NCI-H345 (cell line): ENCODE measurements at regions not wholly inside any gene's neighbourhood (a gene's known extent, or its start where the extent isn't known, plus 50 kb on each side); places are given as distances from the start of the nearest gene placed in this dataset.
"Not testable (repeated sequence)": the region's sequence is repeated elsewhere in the genome, so short reads cannot be mapped to it uniquely, and the experiment has no call there.

Experiments used
- DNase-seq: peaks from one replicate; lab custom pipeline; 2025; lab: John Stamatoyannopoulos, UW

DNA sequence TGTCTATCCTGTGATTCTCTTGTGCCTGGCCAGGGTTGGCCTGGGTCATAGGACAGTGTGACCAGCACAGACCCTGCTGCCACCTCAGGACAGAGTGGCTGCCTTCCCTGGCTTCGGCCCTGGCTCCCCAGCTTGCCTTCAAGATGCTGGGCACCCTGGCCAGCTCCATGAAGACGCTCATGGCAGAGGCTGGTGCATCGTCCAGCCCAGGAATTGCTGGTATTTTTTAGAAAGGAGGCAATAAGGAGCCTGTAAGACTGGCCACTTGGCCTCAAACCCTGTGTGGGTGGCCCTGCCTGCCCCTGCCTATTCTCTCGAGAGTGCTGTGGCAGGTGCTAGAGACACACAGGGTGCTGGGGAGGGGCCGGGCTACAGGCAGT lies 70.4 kb upstream of the ACTRT2 start:
- DNase-seq, result no peak

DNA sequence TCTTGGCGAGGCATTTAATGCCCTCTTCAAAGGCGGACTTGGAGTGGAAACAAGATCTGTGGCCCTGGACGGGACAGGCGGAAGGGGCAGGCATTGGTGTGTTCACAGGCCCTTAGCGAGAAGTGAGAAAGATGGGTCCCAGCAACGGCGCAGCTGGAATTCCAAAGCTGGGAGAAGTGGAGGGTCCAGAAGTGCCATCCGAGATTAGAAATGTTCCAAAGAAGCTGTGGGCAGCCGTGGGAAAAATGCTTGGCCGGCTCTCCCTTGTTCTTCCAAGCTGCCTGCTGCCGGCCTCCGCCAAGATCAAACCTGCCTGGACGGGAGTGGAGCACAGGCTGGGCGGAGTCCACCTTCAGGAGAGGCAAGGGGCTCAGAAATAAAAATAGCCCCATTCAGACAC lies 69.4 kb upstream of the ACTRT2 start:
- DNase-seq, result no peak

DNA sequence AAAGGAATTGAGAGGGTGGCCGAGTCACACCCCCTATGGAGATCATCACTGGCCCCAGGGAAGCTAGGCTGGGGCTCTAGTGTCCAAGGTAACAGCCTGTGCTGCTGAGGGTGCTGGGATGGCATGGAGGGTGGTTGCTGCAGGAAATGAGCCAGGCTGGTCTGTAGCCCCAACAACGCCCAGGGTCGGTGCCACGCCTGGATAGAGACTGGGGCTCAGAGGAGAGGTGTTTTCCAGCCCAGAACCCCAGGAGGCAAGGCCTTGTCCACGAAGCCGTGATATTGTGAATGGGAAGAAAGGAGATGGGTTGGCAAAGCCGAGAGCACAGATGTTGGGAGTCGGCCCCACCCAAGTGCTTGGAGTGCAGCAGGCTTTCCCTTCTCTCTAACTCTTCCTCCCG lies 68.9 kb upstream of the ACTRT2 start:
- no peak for DNase-seq

DNA sequence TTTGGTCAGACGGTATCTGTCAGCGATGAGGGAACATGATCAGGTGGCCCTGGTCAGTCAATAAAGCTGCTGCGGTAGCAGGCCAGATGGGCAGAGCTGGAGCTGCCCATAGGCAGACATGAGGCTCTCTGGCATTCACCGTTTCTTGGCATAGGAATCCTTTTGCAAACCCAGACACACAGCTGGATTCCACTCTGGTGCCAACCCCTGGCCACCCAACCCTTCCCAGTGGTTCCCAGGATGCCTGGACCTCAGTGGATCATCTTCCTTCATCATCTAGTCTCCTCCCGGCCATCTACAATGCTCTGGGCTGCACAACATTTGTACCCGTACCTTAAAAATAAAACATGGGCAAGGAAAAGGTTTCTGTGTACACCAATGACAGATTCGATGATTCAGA lies 68.3 kb upstream of the ACTRT2 start:
- DNase-seq, result no peak

DNA sequence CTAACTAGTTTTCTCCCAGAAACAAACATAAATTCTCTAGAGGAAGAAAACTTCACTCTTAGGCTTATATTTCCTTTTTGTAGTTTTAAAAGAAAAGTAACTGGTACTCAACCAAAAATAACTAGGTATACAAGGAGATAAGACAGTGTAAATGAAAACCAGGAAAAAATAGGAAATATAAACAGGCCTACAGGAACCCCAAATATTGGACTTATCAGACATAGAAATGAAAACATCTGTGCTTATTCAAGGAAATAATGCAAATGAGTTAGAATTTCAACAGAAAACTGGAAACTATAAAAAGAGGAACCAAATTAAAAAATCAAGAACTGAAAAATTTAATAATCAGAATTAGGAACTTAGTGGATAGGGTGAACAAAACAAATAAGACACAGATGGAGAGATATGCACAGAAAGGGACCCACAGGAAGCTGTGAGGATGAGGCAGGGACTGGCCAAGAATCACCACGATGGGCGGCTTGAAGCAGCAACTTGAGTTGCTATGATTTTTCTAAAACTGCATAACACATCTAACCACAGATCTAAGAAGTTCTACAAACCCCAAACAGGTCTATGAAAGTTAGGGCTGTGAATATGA lies 67.5 kb upstream of the ACTRT2 start:
- DNase-seq, result no peak

DNA sequence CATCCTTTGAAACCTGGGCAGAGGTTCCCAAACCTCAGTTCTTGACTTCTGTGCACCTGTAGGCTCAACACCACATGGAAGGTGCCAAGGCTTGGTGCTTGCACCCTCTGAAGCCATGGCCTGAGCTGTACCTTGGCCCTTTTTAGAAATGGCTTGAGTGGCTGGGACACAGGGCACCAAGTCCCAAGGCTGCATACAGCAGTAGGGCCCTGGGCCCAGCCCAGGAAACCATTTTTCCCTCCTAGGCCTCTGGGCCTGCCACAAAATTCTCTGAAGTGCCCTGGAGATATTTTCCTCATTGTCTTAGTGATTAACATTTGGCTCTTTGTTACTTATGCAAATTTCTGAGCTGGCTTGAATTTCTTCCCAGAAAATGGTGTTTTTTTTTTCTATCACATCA lies 65.6 kb upstream of the ACTRT2 start:
- no peak for DNase-seq

DNA sequence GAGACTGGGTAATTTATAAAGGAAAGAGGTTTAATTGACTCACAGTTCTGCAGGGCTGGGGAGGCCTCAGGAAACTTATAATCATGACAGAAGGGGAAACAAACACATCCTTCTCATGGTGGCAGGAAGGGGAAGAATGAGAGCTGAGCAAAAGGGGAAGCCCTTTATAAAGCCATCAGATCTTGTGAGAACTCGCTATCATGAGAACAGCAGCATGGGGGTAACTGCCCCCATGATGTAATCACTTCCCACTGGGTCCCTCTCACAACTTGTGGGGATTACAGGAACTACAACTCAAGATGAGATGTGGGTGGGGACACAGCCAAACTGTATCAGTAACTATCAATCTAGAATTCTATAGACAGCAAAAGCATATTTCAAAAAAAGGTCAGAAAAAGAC lies 64.7 kb upstream of the ACTRT2 start:
- no peak for DNase-seq

DNA sequence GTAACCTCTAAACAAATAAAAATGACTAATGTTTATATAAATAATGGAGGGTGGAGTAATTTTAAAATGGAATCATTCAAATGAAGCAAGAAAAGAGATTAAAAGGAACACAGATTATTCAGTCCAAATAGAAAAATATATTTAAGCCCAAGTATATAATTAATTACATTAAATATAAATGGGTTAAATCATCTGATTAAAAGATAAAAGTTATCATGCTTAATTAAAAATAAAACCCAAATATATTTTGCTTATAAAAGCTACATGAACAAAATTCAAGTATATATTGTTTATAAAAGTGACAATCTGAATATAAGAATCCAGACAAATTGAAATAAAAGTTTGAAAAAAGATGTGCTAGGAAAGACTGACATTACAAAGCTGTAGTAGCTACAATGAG lies 63.9 kb upstream of the ACTRT2 start:
- DNase-seq, result no peak

DNA sequence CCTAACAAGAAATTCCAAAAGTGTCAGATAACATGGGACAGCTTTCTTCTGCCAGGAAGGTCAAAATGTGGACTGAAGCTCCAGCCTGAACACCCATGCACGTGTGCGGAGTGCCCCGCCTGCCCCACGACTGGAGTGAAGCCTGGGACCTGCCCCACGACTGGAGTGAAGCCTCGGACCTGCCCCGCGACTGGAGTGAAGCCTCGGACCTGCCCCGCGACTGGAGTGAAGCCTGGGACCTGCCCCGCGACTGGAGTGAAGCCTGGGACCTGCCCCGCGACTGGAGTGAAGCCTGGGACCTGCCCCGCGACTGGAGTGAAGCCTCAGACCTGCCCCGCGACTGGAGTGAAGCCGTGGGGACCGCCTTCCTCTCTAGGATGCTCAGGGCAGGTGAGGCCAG lies 61.4 kb upstream of the ACTRT2 start:
- not testable (repeated sequence) for DNase-seq

DNA sequence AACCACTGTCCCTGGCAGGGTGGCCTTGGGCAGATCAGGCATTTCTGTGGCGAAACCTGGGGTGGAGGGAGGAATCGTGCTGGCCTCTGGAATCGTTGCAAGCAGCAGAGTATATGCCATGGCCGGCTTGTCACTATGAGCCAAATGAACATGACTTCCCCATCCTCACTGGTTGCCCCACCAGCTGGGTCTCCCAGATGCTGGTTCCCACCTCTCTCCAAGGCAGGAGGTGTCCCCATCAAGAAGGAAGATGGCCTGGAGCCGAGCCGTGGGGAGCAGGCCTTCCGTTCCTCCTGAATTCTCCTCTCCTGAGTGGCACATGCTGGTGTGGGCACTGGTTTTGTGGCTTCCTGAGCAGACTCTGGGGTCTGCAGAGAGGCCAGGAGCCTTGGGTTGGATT lies 60.2 kb upstream of the ACTRT2 start:
- DNase-seq, result no peak

DNA sequence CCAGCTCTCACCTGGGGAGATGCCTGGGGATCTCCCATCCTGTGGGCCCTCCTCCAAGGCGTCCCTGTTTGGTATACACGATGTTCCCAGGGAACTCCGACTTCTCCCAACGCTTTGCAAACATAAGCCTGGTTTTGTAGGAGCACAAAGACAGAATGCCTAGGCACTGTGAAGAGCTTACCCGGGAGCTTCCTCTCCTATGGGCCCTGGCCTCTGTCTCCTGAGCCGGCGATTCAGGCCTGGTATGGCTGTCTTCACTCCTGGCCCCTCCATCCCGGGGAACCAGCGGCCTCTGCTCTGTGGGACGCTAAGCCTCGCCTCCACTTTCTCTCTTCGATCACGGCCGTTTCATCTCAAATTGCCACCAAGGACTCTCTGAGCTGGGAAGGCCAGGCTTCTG lies 59.6 kb upstream of the ACTRT2 start:
- DNase-seq, result no peak

DNA sequence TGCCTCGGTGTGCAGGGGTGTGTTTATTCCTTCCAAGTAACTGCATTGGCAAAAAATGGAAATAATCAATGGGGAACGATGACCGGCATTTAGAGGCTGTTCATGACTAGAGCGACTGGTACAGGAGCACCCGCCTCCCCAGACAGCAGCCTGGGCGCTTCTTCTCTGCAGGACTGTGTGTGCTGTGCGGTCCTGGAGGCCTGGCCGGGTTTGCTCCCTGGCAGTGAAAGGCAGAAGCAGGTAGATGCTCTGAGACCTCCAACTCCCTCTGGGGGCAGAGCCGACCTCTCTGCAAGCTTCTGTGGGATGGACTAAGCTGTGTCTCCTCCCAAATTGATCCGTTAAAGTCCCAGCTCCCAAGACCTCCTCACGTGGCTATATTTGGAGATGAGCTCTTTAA lies 59.2 kb upstream of the ACTRT2 start:
- no peak for DNase-seq

DNA sequence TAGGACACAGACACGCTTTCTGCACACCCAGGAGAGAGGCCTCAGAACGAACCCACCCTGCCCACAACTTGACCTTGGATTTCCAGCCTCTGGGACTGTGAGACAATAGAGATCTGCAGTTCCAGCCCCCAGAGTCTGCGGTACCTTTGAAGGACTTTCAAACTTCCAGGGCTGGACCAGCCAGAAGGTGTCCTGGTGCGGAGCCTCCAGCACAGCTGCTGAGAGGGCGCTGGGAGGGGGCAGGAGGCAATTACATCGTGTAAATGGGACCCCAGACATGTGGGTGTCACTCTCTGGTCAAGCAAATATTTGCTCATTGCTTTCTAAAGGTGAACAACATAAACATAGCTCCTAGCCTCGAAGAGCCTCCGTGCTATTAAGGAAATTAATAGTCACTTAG lies 58.7 kb upstream of the ACTRT2 start:
- DNase-seq, result no peak

DNA sequence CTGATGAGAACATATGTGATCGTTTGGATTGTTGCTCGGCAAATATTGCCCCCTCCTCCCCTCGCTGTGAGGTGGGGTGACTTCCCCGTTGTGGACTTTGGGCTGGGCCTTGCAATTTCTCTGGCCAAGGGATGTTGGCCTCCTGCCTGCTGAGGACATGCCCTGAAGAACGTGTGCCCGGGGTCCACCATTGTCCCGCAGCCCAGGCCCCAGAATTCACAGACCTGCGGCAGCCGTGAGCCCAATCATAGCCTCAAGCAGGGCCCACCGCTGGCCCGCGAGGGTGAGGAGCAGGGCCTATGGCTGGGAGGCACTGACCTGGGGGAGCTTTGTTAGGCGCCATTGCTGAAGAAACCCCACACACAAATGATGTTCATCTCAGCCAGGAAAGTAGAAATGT lies 58.3 kb upstream of the ACTRT2 start:
- DNase-seq, result no peak

DNA sequence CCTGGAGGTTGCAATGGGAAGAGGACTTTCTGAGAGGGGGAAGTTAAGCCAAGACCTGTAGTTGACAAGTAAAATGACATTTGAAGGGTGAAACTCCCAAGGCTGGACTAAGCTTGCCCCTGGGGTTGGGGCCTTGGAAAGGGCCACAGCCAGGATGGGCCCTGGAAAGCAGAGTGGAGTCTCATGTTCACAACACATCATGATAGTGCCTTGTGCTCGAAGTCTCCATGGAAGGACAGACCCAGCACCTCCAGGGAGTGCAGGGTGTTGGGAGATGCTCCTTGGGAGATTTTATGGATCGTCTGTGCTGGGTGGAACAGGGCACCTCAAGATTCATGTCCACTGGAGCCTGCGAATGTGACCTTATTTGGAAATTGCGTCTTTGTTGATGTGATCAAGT lies 55.6 kb upstream of the ACTRT2 start:
- no peak for DNase-seq

DNA sequence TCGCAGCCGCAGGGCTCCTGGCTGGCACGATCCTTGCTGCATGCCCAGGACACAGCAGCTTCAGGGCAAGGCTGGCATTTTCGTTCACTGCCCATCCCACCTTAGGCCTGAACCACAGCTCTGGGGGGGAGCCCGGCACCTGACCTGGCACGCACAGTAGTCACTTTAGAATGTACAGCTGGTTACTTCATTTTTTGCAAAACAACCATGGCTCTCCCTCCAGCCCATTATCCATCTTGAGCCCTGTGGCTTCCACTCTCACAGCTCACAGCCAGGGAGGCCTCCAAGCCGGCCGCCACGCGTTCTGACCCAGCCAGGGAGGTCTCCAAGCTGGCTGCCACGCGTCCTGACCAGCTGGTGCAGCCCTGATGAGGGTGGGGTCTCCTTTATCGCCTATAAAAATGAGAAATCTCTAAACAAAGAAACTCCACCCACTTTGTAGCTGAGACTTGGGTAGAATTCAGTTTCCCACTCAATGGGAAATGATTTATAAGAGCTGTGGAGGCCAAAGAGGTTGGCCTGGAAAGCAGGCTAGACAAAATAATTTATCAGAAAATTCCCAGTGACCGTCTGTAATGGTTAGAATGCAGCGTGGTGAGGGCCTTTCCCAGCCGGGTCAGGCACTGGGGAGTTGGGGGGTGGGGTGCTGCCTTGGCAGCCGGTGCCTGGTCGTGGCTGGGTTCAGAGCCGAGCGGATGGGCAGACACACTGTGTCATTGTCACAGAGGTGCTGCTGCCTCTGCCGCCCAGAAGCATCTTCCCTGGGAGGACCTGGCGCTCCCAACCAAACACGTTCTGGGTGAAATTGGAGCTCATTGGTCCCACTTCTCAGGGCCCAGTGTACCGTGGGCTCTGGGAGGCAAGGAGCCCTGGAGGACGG lies 54.6 kb upstream of the ACTRT2 start:
- no peak for DNase-seq

DNA sequence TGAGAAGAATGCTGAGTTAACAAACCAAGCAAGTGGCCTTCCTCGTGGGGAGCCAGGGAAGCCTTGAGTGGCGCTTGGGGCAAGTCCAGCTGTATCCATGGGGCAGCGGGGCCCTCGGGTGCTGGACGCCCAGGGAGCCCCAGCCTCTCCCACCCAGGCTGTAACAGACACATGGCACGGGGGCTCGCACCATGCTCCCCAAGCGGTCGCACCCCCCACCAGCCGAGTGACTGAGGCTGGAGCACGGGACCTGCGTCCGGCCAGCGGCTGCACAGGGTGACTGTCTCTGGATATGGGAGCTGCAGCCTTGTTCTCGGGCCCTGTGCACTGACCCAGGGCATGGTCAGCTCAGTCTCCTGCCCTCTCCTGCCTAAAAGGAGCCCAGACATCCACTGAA lies 53.9 kb upstream of the ACTRT2 start:
- no peak for DNase-seq

DNA sequence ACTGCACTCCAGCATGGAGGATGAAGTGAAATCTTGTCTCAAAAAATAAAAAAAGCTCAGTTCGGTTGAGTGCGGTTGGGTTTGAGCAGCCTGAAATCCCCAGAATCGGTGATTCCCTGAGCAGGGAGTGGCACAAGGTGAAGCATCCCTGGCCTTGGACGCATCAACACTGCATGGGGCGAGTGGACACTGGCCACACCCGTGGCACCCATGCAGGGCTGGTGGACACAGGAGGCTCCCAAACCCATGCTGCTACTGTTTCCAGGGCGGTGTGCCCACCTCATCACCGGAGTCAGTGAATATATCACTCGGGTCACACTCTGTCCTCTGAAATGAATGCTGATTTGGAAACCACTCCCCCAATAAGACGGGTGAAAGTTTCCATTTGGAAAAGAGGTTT lies 53.4 kb upstream of the ACTRT2 start:
- DNase-seq, result no peak

DNA sequence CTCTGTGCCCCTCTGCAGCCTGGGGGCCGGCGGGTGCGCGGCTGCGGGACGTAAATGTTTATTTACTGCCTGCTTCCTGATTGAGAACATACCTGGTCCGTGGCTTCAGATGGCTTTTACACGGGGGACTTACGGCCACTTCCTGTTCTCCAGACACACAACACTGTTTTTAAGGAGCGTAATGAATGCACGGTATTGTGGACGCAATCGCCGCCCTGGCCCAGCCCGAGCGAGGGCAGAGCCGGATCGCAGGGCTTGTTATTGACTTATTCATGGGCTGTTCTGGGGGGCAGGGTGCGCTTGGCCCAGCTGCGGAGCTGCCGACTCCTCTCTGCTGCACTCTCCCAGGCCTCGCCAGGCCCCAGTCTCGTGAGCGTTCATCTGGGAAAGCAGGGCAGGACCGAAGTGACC lies 52.8 kb upstream of the ACTRT2 start:
- DNase-seq, result no peak

DNA sequence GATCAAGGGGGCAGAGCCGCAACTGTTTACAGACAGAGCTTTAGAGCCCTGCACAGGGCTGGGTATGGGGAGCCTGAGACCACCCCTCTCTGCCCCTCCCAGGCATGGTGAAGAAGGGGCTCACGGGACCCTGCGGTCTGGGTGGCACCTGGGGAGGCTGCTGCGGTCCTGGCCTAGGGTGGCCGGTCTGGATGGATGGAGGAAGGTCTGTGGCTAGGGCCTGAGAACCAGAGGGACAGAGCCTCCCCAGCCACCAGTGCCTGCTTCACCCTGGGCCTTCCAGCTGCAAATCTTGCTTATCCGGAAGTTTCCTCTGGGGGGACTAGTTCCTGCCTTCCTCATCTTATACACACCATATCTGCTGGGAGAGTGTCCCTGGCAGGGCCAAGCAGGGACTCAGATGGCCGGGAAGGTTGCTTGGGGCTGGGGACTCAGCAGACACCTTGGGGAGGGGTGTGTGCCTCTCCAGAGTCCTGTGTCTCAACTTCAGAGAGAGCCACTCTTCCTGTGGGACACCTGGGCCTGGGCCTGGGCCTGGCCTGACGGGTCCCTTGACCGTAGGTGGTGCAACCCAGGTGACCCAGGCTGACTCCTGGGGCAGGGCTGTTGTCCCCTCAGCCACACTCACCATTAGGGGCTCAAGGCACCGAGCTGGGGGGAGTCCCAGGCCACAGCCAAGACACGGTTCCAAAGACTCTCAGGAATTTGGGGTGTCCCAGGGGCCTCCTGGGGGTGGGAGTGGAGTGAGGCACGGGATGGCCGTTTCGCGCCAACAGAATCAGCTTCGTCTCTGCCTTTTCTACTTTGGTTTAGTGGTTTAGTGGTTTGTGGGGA lies 52.0 kb upstream of the ACTRT2 start:
- no peak for DNase-seq

DNA sequence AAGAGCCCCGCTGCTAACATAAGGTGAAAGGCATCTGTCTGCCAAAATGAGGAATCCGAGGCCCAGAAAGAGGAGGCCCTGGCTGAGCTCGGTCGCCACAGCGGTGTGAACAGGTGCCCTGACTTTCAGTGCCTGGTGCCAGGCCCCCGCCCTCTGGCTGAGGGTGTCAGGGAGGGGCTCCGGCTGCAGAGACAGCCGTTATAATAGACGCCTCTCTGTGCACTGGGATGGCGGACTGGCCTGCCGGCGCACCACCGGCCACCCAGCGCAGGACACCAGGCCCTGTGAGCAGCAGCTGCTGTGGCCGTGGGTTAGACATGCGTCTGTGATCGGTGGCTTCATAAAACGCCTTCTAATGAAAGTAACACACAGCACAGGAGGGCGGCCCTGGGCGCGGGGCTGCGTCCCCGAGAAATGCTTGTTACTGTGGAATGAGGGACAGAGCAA lies 51.4 kb upstream of the ACTRT2 start:
- DNase-seq, result no peak

DNA sequence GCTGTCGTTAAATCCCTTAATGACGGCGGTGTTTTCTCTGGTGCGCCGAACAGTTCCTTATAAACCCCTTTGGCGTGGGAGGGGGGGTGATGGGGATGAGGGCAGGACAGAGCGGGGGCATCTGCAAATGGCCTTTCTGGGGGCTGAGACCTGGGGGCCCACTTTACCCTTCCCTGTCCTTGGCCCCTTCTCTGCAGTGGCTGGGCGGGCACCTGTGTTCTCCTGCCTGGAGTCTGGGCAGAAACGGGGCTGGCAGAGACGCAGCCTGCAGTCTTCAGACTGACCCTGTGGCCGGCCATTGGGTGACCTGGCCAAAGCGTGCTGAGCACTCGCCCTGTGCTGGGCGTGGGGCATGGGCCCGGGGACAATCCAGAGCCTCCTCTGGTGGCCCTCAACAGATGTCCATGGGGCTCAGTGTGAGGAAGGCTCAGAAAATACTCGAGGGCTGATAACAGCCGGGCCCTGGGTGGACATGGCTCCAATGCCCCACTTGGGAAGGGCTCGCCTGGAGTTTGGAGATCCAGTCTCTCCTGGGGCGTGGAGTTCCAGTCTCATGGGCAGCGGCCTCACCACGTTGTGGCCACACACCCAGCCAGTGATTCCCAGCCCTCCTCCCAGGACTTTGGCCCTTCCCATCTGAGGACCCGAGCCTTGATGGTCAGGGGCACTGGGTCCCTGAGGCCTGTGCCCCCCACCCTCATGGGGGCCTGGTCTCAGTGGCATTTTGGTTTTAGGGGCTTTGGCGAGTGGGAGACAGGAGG lies 50.8 kb upstream of the ACTRT2 start:
- no peak for DNase-seq
